GM12874 (cell line): ENCODE measurements at regions not wholly inside any gene's neighbourhood (a gene's known extent, or its start where the extent isn't known, plus 50 kb on each side); places are given as distances from the start of the nearest gene placed in this dataset.

Source experiments
- TF ChIP-seq, protein P1 (sequence below): IDR thresholded peaks from 2 replicates; pipeline ENCODE4 v1.5.1; 2011; ENCODE audit warnings: low read depth, mild to moderate bottlenecking, control low read depth, low read length, moderate library complexity; ENCODE audit not compliant: insufficient read depth

- TF ChIP-seq, protein P1, sequence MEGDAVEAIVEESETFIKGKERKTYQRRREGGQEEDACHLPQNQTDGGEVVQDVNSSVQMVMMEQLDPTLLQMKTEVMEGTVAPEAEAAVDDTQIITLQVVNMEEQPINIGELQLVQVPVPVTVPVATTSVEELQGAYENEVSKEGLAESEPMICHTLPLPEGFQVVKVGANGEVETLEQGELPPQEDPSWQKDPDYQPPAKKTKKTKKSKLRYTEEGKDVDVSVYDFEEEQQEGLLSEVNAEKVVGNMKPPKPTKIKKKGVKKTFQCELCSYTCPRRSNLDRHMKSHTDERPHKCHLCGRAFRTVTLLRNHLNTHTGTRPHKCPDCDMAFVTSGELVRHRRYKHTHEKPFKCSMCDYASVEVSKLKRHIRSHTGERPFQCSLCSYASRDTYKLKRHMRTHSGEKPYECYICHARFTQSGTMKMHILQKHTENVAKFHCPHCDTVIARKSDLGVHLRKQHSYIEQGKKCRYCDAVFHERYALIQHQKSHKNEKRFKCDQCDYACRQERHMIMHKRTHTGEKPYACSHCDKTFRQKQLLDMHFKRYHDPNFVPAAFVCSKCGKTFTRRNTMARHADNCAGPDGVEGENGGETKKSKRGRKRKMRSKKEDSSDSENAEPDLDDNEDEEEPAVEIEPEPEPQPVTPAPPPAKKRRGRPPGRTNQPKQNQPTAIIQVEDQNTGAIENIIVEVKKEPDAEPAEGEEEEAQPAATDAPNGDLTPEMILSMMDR: no peak
These were observed 65.6 kb upstream of the HTR1E start for GRCh38 chr6:86871681-86872080.

- TF ChIP-seq, protein P1: no peak
These were observed 67.8 kb upstream of the HTR1E start for GRCh38 chr6:86869500-86869899.

- TF ChIP-seq, protein P1: no peak
These were observed 77.8 kb upstream of the HTR1E start for GRCh38 chr6:86859513-86859912.

DNA sequence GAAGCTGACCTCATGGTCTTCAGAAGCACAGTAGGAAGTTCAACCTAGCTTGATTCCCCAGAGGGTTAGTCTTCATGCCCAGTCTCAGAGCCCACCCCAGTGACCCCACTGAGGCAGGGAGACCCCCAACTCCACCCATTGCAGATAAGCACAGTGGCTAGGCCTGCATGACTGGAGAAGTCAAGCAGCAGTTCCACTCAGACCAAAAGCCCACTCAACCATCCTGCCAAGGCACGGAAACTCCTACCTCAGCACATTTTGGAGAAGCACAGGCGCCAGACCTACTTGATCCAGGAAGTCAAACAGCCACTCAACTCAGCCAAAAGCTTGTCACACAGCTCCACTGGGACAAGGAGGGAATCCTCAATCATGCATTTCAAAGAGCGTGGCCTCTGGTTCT lies 78.4 kb upstream of the HTR1E start:
- TF ChIP-seq, protein P1: no peak

- TF ChIP-seq, protein P1: no peak
These were observed 79.5 kb upstream of the HTR1E start for GRCh38 chr6:86857783-86858182.

DNA sequence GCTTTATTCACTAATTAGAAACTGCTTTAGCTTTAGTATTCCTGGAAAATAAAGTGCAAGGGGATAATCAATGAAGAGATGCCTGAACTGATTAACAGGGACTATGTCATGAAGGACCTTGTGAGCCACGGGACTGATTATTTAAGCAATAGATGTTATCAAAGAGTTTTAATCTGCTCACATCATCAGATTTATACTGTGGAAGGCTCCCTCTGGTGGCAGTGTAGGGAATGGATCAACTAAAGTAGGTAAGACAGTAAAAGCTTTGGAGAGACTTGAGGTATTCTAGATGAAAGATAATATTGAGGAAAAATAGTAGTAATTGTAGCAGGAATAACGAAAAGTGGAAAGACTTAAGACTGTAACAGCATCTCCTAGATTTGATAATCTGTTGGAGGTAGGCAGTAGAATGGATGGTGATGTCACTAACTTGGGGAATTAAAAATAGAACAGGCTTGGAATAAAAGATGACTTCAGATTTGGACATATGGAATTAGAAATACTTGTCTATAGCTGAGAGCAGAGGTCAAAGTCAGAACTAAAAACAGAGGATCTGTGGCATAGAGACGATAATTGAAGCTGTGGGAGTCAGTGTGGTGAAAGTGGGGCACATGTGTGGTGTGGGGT lies 80.3 kb upstream of the HTR1E start:
- TF ChIP-seq, protein P1: peak; percentile 64; the same call in 1 of the 2 replicates

DNA sequence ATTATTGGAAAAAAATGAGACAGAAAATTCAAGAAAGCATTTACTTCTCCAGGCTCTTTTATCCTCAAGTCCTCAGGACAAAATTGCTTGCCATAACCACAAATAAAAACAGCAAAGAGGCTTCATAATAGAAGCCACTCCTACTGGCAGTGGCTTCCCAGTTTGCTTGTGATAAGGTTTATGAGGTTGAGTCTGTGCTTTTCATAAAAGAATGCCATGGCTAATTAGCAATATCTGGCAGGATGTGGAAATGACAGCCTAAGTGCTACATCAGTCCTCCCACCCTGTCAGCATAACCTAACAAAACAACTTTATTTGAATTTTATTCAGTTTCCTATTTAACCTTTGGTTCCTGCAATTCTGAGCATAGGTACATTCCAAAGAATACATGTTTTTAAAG lies 80.9 kb upstream of the HTR1E start:
- TF ChIP-seq, protein P1: no peak
